IMR-90 (cell line): ENCODE measurements at regions not wholly inside any gene's neighbourhood (a gene's known extent, or its start where the extent isn't known, plus 50 kb on each side); places are given as distances from the start of the nearest gene placed in this dataset.

Experiments
- ATAC-seq: fragments of 200-7000 bp; cut with Tn5 transposase; 2 replicates; pipeline ENCODE4 v1.9.1; 2020; ENCODE audit warnings: low read depth, mild to moderate bottlenecking, moderate library complexity
- BruUV-seq: library from RNA; stranded (reverse); fragments of 400-500 nt; replicated peaks from 2 replicates; lab custom pipeline; 2021; lab: Mats Ljungman, UMichigan
- CTCF ChIA-PET: fragments of 300-600 bp; formaldehyde crosslinking; extraction: SDS; loops from one replicate; lab custom pipeline; 2021; ENCODE audit warnings: antibody characterized with exemption; lab: Yijun Ruan, JAX
- POLR2A ChIA-PET: fragments of 300-600 bp; sonication (Branson Sonifier 250); formaldehyde crosslinking; loops from one replicate; lab custom pipeline; 2022; ENCODE audit warnings: antibody characterized with exemption; ENCODE audit not compliant: unreplicated experiment; lab: Charles Lee
- DNase-seq: peaks from one replicate; pipeline ENCODE4 v3.0.0; 2013
- H2AFZ ChIP-seq: replicated peaks from 2 replicates; pipeline ENCODE3; 2013; ENCODE audit warnings: low read length, mild to moderate bottlenecking; ENCODE audit not compliant: poor library complexity
- H2AK5ac ChIP-seq: 2 replicates; pipeline ENCODE4 v1.6.1; 2013; ENCODE audit warnings: low read depth, low read length, inconsistent platforms
- H2AK9ac ChIP-seq: replicated peaks from 2 replicates; pipeline ENCODE3; 2013; ENCODE audit warnings: mild to moderate bottlenecking, low read depth, low read length, moderate library complexity; ENCODE audit not compliant: poor library complexity
- H2BK120ac ChIP-seq: 2 replicates; pipeline ENCODE4 v1.6.1; 2013; ENCODE audit warnings: low read depth, low read length, inconsistent platforms
- H2BK15ac ChIP-seq: 3 replicates; pipeline ENCODE4 v1.6.1; 2013; ENCODE audit warnings: low read depth, low read length, inconsistent platforms
- H2BK20ac ChIP-seq: 2 replicates; pipeline ENCODE4 v1.6.1; 2013; ENCODE audit warnings: low read depth, mild to moderate bottlenecking, inconsistent platforms, low read length, moderate library complexity
- H2BK5ac ChIP-seq: 2 replicates; pipeline ENCODE4 v1.6.1; 2013; ENCODE audit warnings: mild to moderate bottlenecking, low read depth, low read length, inconsistent platforms; ENCODE audit not compliant: poor library complexity, severe bottlenecking
- H3K14ac ChIP-seq: replicated peaks from 2 replicates; pipeline ENCODE4 v1.6.1; 2013; ENCODE audit warnings: low read depth, low read length, inconsistent platforms
- H3K18ac ChIP-seq: 2 replicates; pipeline ENCODE4 v1.6.1; 2013; ENCODE audit warnings: low read depth, low read length, control low read depth
- H3K23ac ChIP-seq: 2 replicates; pipeline ENCODE4 v1.6.1; 2013; ENCODE audit warnings: low read depth, low read length, inconsistent platforms
- H3K27ac ChIP-seq: 2 replicates; pipeline ENCODE4 v1.5.1; 2013; ENCODE audit warnings: mild to moderate bottlenecking, control low read depth, low read length; ENCODE audit not compliant: insufficient read depth
- H3K27me3 ChIP-seq: 2 replicates; pipeline ENCODE4 v1.6.1; 2013; ENCODE audit warnings: low read length; ENCODE audit not compliant: control insufficient read depth, insufficient read depth
- H3K36me3 ChIP-seq: 2 replicates; pipeline ENCODE4 v1.6.1; 2013; ENCODE audit warnings: low read length, mixed read lengths; ENCODE audit not compliant: control insufficient read depth, insufficient read depth
- H3K4ac ChIP-seq: 2 replicates; pipeline ENCODE4 v1.6.1; 2013; ENCODE audit warnings: low read depth, low read length, inconsistent platforms
- H3K4me1 ChIP-seq: 2 replicates; pipeline ENCODE4 v1.6.1; 2013; ENCODE audit warnings: low read length, mixed read lengths; ENCODE audit not compliant: control insufficient read depth, insufficient read depth
- H3K4me2 ChIP-seq: 2 replicates; pipeline ENCODE4 v1.6.1; 2013; ENCODE audit warnings: low read depth, mild to moderate bottlenecking, control low read depth, low read length, moderate library complexity
- H3K4me3 ChIP-seq: 2 replicates; pipeline ENCODE4 v1.5.1; 2013; ENCODE audit warnings: low read depth, mild to moderate bottlenecking, control low read depth, low read length, moderate library complexity; ENCODE audit not compliant: insufficient read depth
- H3K56ac ChIP-seq: 2 replicates; pipeline ENCODE4 v1.6.1; 2013; ENCODE audit warnings: low read length, inconsistent platforms; ENCODE audit not compliant: insufficient read depth; ENCODE audit errors: extremely low read depth
- H3K79me1 ChIP-seq, 2 experiments: 2 replicates each; pipeline ENCODE4 v1.6.1; 2013; ENCODE audit warnings: low read length in 2 of 2, inconsistent platforms in 1 of 2, low read depth in 1 of 2
- H3K9ac ChIP-seq: 2 replicates; pipeline ENCODE4 v1.6.1; 2013; ENCODE audit warnings: low read depth, low read length, control low read depth
- H3K9me1 ChIP-seq: 2 replicates; pipeline ENCODE4 v1.6.1; 2013; ENCODE audit warnings: low read length, inconsistent platforms; ENCODE audit not compliant: insufficient read depth
- H3K9me3 ChIP-seq: 2 replicates; pipeline ENCODE4 v1.6.1; 2013; ENCODE audit warnings: low read length; ENCODE audit not compliant: control insufficient read depth, insufficient read depth
- H4K20me1 ChIP-seq: 2 replicates; pipeline ENCODE4 v1.6.1; 2013; ENCODE audit warnings: low read length, inconsistent platforms; ENCODE audit not compliant: insufficient read depth
- H4K5ac ChIP-seq: 2 replicates; pipeline ENCODE4 v1.6.1; 2013; ENCODE audit warnings: mild to moderate bottlenecking, low read depth, low read length, control low read depth
- H4K8ac ChIP-seq, 2 experiments: 2 replicates each; pipeline ENCODE4 v1.6.1; 2013; ENCODE audit warnings: low read depth in 2 of 2, low read length in 2 of 2, control low read depth in 1 of 2, inconsistent platforms in 1 of 2
- H4K91ac ChIP-seq: 2 replicates; pipeline ENCODE4 v1.6.1; 2013; ENCODE audit warnings: low read depth, low read length, inconsistent platforms; ENCODE audit not compliant: insufficient read depth
- BHLHE40 ChIP-seq: fragments of 150-350 bp; IDR thresholded peaks from 2 replicates; pipeline ENCODE4 v1.6.1; 2016; ENCODE audit warnings: mild to moderate bottlenecking, low read depth, low read length
- CEBPB ChIP-seq: IDR thresholded peaks from 2 replicates; pipeline ENCODE4 v1.6.1; 2012; ENCODE audit warnings: low read depth, low read length, improper control_type of control experiment
- CHD1 ChIP-seq: IDR thresholded peaks from 2 replicates; pipeline ENCODE4 v1.6.1; 2012; ENCODE audit warnings: low read depth, low read length, improper control_type of control experiment
- FOS ChIP-seq: fragments of 150-350 bp; IDR thresholded peaks from 2 replicates; pipeline ENCODE4 v1.6.1; 2016; ENCODE audit warnings: low read depth, low read length
- MAFK ChIP-seq: IDR thresholded peaks from 2 replicates; pipeline ENCODE4 v1.6.1; 2012; ENCODE audit warnings: low read depth, low read length, improper control_type of control experiment
- MAZ ChIP-seq: IDR thresholded peaks from 2 replicates; pipeline ENCODE4 v1.6.1; 2012; ENCODE audit warnings: low read depth, mild to moderate bottlenecking, low read length, improper control_type of control experiment, moderate library complexity, borderline replicate concordance
- MXI1 ChIP-seq: IDR thresholded peaks from 2 replicates; pipeline ENCODE4 v1.6.1; 2012; ENCODE audit warnings: low read depth, mild to moderate bottlenecking, low read length, moderate library complexity, borderline replicate concordance
- NFE2L2 ChIP-seq: fragments of 150-350 bp; IDR thresholded peaks from 2 replicates; pipeline ENCODE4 v1.6.1; 2016; ENCODE audit warnings: low read depth, mild to moderate bottlenecking, low read length
- POLR2A ChIP-seq: IDR thresholded peaks from 2 replicates; pipeline ENCODE4 v1.6.1; 2012; ENCODE audit warnings: mild to moderate bottlenecking, low read depth, low read length
- RAD21 ChIP-seq: IDR thresholded peaks from 2 replicates; pipeline ENCODE4 v1.6.1; 2012; ENCODE audit warnings: low read length, improper control_type of control experiment
- RFX5 ChIP-seq: IDR thresholded peaks from 2 replicates; pipeline ENCODE4 v1.8.0; 2012; ENCODE audit warnings: low read depth, mild to moderate bottlenecking, low read length, moderate library complexity
- SMC3 ChIP-seq: fragments of 150-350 bp; IDR thresholded peaks from 2 replicates; pipeline ENCODE4 v1.6.1; 2016; ENCODE audit warnings: low read depth, mild to moderate bottlenecking, antibody characterized with exemption, low read length, moderate library complexity
- WGBS, 2 experiments: methylation state at CpG; one replicate each; pipeline versions ENCODE4 v1.1.5 to v1.1.7; 2013; ENCODE audit warnings: missing lambda C conversion rate in 2 of 2; ENCODE audit not compliant: insufficient read length in 1 of 2; ENCODE audit errors: extremely low coverage in 2 of 2; 5-methylcytosine and 5-hydroxymethylcytosine counted together
- dilution Hi-C: fragments of 300-500 bp; cut with HindIII; formaldehyde crosslinking; loops from one replicate; pipeline ENCODE4 v1.14.3; 2018; ENCODE audit warnings: low sequenced_read_pairs; ENCODE audit not compliant: unreplicated experiment
- in situ Hi-C: fragments of 300-500 bp; cut with MboI; formaldehyde crosslinking; loops from 3 replicates; pipeline ENCODE4 v1.14.3; 2019; ENCODE audit warnings: low sequenced_read_pairs, inconsistent platforms, mixed read lengths
- intact Hi-C: fragments of 100-400 bp; cut with micrococcal nuclease; formaldehyde crosslinking; loops from 2 replicates; pipeline ENCODE4 v1.10.0; 2022
- TF ChIP-seq, protein P1 (sequence below): conservative IDR thresholded peaks from 2 replicates; pipeline ENCODE4 v1.5.1; 2012; ENCODE audit warnings: mild to moderate bottlenecking, low read depth, low read length, improper control_type of control experiment
- TF ChIP-seq, protein P2 (sequence below): fragments of 150-350 bp; IDR thresholded peaks from 2 replicates; pipeline ENCODE4 v1.6.1; 2016; ENCODE audit warnings: low read depth, mild to moderate bottlenecking, low read length, moderate library complexity, borderline replicate concordance

DNA sequence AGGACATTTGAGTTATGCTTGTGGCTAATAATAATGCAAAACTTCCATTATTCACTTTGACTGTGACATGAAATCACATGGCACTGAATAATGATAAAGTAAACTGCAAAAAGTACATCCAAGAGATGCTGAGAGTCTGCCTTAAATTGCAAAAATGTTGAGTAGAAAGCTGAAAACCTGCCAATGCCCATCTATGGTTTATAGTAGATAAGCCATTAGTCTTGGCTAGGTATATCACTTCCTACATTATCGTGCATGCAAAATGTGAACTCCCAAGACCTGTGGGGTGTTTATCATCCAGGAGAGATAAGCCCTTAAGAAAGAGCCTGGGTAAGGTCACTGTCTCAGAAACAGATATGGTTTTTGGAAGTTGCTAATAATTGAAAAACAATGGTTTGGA, 208.7 kb upstream of the DPYD start:
- dilution Hi-C loops = no loop called here
- BruUV-seq = no TSS peak
- Histone ChIP-seq H2AK5ac (no peak overlapping the region), H3K9me3 (no peaks in the 10 kb centered on the region), H2AK9ac (no peak overlapping the region), H3K4me2 (no peak overlapping the region), H3K79me1 (no peaks in the 10 kb centered on the region), H4K91ac (no peak overlapping the region), H4K5ac (no peak overlapping the region), H2BK15ac (no peak overlapping the region), H2BK5ac (no peak overlapping the region), H4K20me1 (no peaks in the 10 kb centered on the region), H3K9ac (no peak overlapping the region), H3K56ac (no peak overlapping the region), H3K23ac (no peak overlapping the region), H3K27ac (no peak overlapping the region), H2BK20ac (no peak overlapping the region), H3K27me3 (no peaks in the 10 kb centered on the region), H2AFZ (no peak overlapping the region), H3K14ac (no peak overlapping the region), H3K9me1 (no peaks in the 10 kb centered on the region), H3K4ac (no peak overlapping the region), H3K18ac (no peak overlapping the region), H4K8ac (no peak overlapping the region), H3K4me3 (no peak overlapping the region), H3K4me1 (peaks cover 2% of the 10 kb centered on the region; the same call in 1 of the 2 replicates), H3K36me3 (no peaks in the 10 kb centered on the region), H2BK120ac (no peak overlapping the region)
- in situ Hi-C loops = no loop called here
- intact Hi-C loops = no loop called here
- no CpG with 5 or more reads among the region's 1 CpG for WGBS, 2 experiments
- ATAC-seq (no peak), DNase-seq (no peak)
- ChIA-PET CTCF (no interaction called here), POLR2A (no interaction called here)
- no peak for TF ChIP-seq MXI1
- TF ChIP-seq MAZ = no peak
- no peak for TF ChIP-seq RFX5
- TF ChIP-seq SMC3 = no peak
- TF ChIP-seq RAD21 = no peak
- no peak for TF ChIP-seq POLR2A
- no peak for TF ChIP-seq CEBPB
- no peak for TF ChIP-seq BHLHE40
- TF ChIP-seq CHD1 = no peak
- TF ChIP-seq NFE2L2 = no peak
- TF ChIP-seq, protein P1, sequence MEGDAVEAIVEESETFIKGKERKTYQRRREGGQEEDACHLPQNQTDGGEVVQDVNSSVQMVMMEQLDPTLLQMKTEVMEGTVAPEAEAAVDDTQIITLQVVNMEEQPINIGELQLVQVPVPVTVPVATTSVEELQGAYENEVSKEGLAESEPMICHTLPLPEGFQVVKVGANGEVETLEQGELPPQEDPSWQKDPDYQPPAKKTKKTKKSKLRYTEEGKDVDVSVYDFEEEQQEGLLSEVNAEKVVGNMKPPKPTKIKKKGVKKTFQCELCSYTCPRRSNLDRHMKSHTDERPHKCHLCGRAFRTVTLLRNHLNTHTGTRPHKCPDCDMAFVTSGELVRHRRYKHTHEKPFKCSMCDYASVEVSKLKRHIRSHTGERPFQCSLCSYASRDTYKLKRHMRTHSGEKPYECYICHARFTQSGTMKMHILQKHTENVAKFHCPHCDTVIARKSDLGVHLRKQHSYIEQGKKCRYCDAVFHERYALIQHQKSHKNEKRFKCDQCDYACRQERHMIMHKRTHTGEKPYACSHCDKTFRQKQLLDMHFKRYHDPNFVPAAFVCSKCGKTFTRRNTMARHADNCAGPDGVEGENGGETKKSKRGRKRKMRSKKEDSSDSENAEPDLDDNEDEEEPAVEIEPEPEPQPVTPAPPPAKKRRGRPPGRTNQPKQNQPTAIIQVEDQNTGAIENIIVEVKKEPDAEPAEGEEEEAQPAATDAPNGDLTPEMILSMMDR = no peak
- TF ChIP-seq, protein P2, sequence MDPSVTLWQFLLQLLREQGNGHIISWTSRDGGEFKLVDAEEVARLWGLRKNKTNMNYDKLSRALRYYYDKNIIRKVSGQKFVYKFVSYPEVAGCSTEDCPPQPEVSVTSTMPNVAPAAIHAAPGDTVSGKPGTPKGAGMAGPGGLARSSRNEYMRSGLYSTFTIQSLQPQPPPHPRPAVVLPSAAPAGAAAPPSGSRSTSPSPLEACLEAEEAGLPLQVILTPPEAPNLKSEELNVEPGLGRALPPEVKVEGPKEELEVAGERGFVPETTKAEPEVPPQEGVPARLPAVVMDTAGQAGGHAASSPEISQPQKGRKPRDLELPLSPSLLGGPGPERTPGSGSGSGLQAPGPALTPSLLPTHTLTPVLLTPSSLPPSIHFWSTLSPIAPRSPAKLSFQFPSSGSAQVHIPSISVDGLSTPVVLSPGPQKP = no peak
- TF ChIP-seq MAFK = no peak
- no peak for TF ChIP-seq FOS
